Osteoblast (primary cell): ENCODE measurements at regions not wholly inside any gene's neighbourhood (a gene's known extent, or its start where the extent isn't known, plus 50 kb on each side); places are given as distances from the start of the nearest gene placed in this dataset.

Experiments
- DNase-seq: peaks from one replicate; pipeline ENCODE4 v3.0.0; 2011; ENCODE audit warnings: low spot score, mixed read lengths; ENCODE audit not compliant: insufficient read length; ENCODE audit errors: missing footprints
- H2AFZ ChIP-seq: 2 replicates; pipeline ENCODE4 v1.6.0; 2011; ENCODE audit warnings: mild to moderate bottlenecking, low read length
- H3K27ac ChIP-seq: 2 replicates; pipeline ENCODE4 v1.5.1; 2011; ENCODE audit warnings: mild to moderate bottlenecking, low read depth, low read length, moderate library complexity
- H3K27me3 ChIP-seq: 2 replicates; pipeline ENCODE4 v1.6.0; 2012; ENCODE audit warnings: mild to moderate bottlenecking, control low read depth, inconsistent platforms, low read length, moderate library complexity; ENCODE audit not compliant: insufficient read depth
- H3K36me3 ChIP-seq: 2 replicates; pipeline ENCODE4 v1.5.1; 2011; ENCODE audit warnings: mild to moderate bottlenecking, low read length, control low read depth, moderate library complexity; ENCODE audit not compliant: insufficient read depth
- H3K4me1 ChIP-seq: 2 replicates; pipeline ENCODE4 v1.5.1; 2011; ENCODE audit warnings: mild to moderate bottlenecking, low read length, control low read depth, moderate library complexity; ENCODE audit not compliant: insufficient read depth
- H3K4me2 ChIP-seq: 2 replicates; pipeline ENCODE4 v1.6.0; 2011; ENCODE audit warnings: mild to moderate bottlenecking, low read length; ENCODE audit not compliant: insufficient read depth
- H3K4me3 ChIP-seq: fragments of 200-600 bp; sonication (generic); 3 replicates; pipeline ENCODE4 v1.5.1; 2012; ENCODE audit warnings: mild to moderate bottlenecking, low read length, inconsistent platforms; ENCODE audit not compliant: insufficient read depth
- H3K79me2 ChIP-seq: 2 replicates; pipeline ENCODE4 v1.6.0; 2012; ENCODE audit warnings: mild to moderate bottlenecking, low read length, control low read depth, inconsistent platforms; ENCODE audit not compliant: insufficient read depth
- H3K9me3 ChIP-seq: 2 replicates; pipeline ENCODE4 v1.5.1; 2011; ENCODE audit warnings: low read depth, low read length, control low read depth
- H4K20me1 ChIP-seq: 2 replicates; pipeline ENCODE4 v1.6.0; 2012; ENCODE audit warnings: mild to moderate bottlenecking, low read length, control low read depth; ENCODE audit not compliant: insufficient read depth
- CTCF ChIP-seq: IDR thresholded peaks from 2 replicates; pipeline ENCODE4 v1.5.1; 2011; ENCODE audit warnings: mild to moderate bottlenecking, low read depth, low read length, moderate library complexity; ENCODE audit errors: extremely low read depth

GRCh38 chr9:31585158-31585557, 799.3 kb upstream of the ACO1 start:
- Histone ChIP-seq H2AFZ (no peak overlapping the region), H3K36me3 (no peaks in the 10 kb centered on the region)
- no peak for TF ChIP-seq CTCF

GRCh38 chr9:31587146-31587545, 797.3 kb upstream of the ACO1 start:
- Histone ChIP-seq H3K4me2 (no peak overlapping the region), H3K36me3 (no peaks in the 10 kb centered on the region), H3K27ac (no peak overlapping the region), H3K9me3 (no peaks in the 10 kb centered on the region), H3K4me1 (no peaks in the 10 kb centered on the region), H3K79me2 (no peaks in the 10 kb centered on the region), H2AFZ (no peak overlapping the region), H3K4me3 (no peak overlapping the region), H4K20me1 (no peaks in the 10 kb centered on the region), H3K27me3 (no peaks in the 10 kb centered on the region)
- DNase-seq: no peak
- no peak for TF ChIP-seq CTCF

More at GRCh38 chr9:31585158-31585557, 799.3 kb upstream of the ACO1 start:
- no peaks in the 10 kb centered on the region for H3K4me1 ChIP-seq
- no peaks in the 10 kb centered on the region for H3K79me2 ChIP-seq
- H4K20me1 ChIP-seq: no peaks in the 10 kb centered on the region
- no peak for DNase-seq
- H3K4me2 ChIP-seq: no peak overlapping the region
- no peak overlapping the region for H3K4me3 ChIP-seq
- H3K27ac ChIP-seq: no peak overlapping the region
- H3K9me3 ChIP-seq: no peaks in the 10 kb centered on the region
- no peaks in the 10 kb centered on the region for H3K27me3 ChIP-seq

- no peaks in the 10 kb centered on the region for H3K79me2 ChIP-seq
- H3K27ac ChIP-seq: no peak overlapping the region
- H3K27me3 ChIP-seq: no peaks in the 10 kb centered on the region
- H2AFZ ChIP-seq: no peak overlapping the region
- H4K20me1 ChIP-seq: no peaks in the 10 kb centered on the region
- H3K9me3 ChIP-seq: no peaks in the 10 kb centered on the region
- TF ChIP-seq CTCF: no peak
- H3K4me3 ChIP-seq: no peak overlapping the region
- no peak overlapping the region for H3K4me2 ChIP-seq
- DNase-seq: no peak
- no peaks in the 10 kb centered on the region for H3K36me3 ChIP-seq
- no peaks in the 10 kb centered on the region for H3K4me1 ChIP-seq
These were observed 796.4 kb upstream of the ACO1 start for GRCh38 chr9:31588006-31588405.

GRCh38 chr9:31588756-31589155, 795.7 kb upstream of the ACO1 start:
- H3K9me3 ChIP-seq: no peaks in the 10 kb centered on the region
- H3K4me1 ChIP-seq: no peaks in the 10 kb centered on the region
- H3K27ac ChIP-seq: no peak overlapping the region
- no peaks in the 10 kb centered on the region for H4K20me1 ChIP-seq
- H3K4me2 ChIP-seq: no peak overlapping the region
- no peak overlapping the region for H3K4me3 ChIP-seq
- TF ChIP-seq CTCF: no peak
- no peak for DNase-seq
- no peak overlapping the region for H2AFZ ChIP-seq
- H3K27me3 ChIP-seq: no peaks in the 10 kb centered on the region
- no peaks in the 10 kb centered on the region for H3K36me3 ChIP-seq
- no peaks in the 10 kb centered on the region for H3K79me2 ChIP-seq
